Thyroid gland (tissue), 4 donors: ENCODE measurements at regions not wholly inside any gene's neighbourhood (a gene's known extent, or its start where the extent isn't known, plus 50 kb on each side); places are given as distances from the start of the nearest gene placed in this dataset.

Source experiments
- DNase-seq, 2 donors: peaks; one replicate each; pipeline ENCODE4 v3.0.0-alpha.2; 2019
- H3K27ac ChIP-seq, 3 donors: fragments of 200-600 bp; sonication (generic); 1 replicate in 2 of 3; 2 replicates in 1 of 3; pipeline ENCODE4 v1.5.1; 2016 to 2019; ENCODE audit warnings: mild to moderate bottlenecking in 1 of 3, moderate library complexity in 1 of 3
- H3K27me3 ChIP-seq: fragments of 200-600 bp; sonication (generic); one replicate; pipeline ENCODE4 v1.5.1; 2019
- H3K36me3 ChIP-seq, 2 donors: fragments of 200-600 bp; sonication (generic); one replicate each; pipeline ENCODE4 v1.5.1; 2016 to 2019
- H3K4me1 ChIP-seq, 2 donors: fragments of 200-600 bp; sonication (generic); one replicate each; pipeline ENCODE4 v1.5.1; 2017 to 2019
- H3K4me3 ChIP-seq, 3 donors: fragments of 200-600 bp; sonication (generic); replicated peaks in 1 of 3; 1 replicate in 2 of 3; 2 replicates in 1 of 3; pipeline ENCODE4 v1.5.1; 2016; ENCODE audit warnings: mild to moderate bottlenecking in 1 of 3
- H3K9me3 ChIP-seq: fragments of 200-600 bp; sonication (generic); one replicate; pipeline ENCODE4 v1.5.1; 2017
- POLR2A ChIP-seq, 2 donors: fragments of 450-650 bp; IDR thresholded peaks; one replicate each; pipeline ENCODE4 v1.6.1; 2017; ENCODE audit warnings: antibody characterized with exemption in 2 of 2, mild to moderate bottlenecking in 2 of 2, moderate library complexity in 1 of 2
- WGBS, 2 donors: methylation state at CpG; one replicate each; pipeline ENCODE4 v1.1.5; 2017; 5-methylcytosine and 5-hydroxymethylcytosine counted together
- intact Hi-C: fragments of 100-400 bp; cut with DNase I; formaldehyde crosslinking; loops from one replicate; pipeline ENCODE4 v1.15.1; 2023
- TF ChIP-seq, protein P1 (sequence below), 6 experiments: fragments of 200-600 bp in 3 of 6; fragments of 450-650 bp in 3 of 6; sonication (generic) in 3 of 6; IDR thresholded peaks; one replicate each; pipeline ENCODE4 v1.5.1; 2016 to 2019; ENCODE audit warnings: antibody characterized with exemption in 6 of 6, mild to moderate bottlenecking in 2 of 6, inconsistent platforms in 1 of 6, moderate library complexity in 1 of 6

DNA sequence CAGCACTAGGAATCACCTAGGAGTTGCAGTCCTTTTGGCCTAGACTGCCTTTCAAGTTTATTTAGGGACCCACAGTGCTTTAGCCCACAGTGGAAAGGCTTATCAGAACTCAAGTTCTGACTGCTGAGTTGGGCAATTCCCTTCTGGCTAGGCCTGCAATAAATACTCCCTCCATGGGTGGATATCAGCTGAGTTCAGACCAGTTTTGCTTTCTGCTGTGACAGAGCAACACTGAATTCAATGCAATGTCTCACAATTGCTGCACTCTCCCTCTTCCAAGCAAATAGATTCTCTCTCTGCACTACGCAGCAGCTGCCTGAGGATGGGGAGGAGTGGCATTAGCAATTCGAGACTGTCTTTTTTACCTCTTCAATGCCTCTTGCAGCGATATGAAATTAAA is 1153.3 kb downstream of the SORCS1 start:
- 53 to 62% methylated on average over 3 of the region's 3 CpGs for WGBS, 2 donors
- Histone ChIP-seq H3K4me3 (no peak overlapping the region), H3K27me3 (no peaks in the 10 kb centered on the region), H3K27ac (no peak overlapping the region), H3K36me3 (no peaks in the 10 kb centered on the region), H3K4me1 (no peaks in the 10 kb centered on the region), H3K9me3 (no peaks in the 10 kb centered on the region)
- DNase-seq: no peak
- intact Hi-C loops: no loop called here
- TF ChIP-seq POLR2A (IDR thresholded peaks at IDR 0.05): no peak
- TF ChIP-seq, protein P1, sequence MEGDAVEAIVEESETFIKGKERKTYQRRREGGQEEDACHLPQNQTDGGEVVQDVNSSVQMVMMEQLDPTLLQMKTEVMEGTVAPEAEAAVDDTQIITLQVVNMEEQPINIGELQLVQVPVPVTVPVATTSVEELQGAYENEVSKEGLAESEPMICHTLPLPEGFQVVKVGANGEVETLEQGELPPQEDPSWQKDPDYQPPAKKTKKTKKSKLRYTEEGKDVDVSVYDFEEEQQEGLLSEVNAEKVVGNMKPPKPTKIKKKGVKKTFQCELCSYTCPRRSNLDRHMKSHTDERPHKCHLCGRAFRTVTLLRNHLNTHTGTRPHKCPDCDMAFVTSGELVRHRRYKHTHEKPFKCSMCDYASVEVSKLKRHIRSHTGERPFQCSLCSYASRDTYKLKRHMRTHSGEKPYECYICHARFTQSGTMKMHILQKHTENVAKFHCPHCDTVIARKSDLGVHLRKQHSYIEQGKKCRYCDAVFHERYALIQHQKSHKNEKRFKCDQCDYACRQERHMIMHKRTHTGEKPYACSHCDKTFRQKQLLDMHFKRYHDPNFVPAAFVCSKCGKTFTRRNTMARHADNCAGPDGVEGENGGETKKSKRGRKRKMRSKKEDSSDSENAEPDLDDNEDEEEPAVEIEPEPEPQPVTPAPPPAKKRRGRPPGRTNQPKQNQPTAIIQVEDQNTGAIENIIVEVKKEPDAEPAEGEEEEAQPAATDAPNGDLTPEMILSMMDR (IDR thresholded peaks at IDR 0.05): no peak

DNA sequence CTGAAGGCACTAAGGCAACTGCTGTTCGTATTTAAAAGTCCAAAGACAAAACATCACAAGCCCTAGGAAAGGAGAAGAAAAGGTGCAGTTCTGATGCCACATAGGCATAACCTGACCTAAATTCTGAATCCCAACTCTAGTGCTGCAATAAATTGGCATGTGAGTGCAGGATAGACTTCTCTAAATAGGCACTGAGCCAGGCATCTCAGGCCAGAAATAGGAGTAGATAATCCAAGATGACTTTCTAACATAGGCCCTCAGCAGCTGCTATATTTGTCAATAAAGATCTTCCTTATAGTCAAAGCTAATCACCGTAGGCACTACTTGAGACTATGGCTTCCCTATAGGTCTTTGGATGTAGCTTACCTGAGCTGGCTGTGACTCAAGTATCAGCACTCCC is 1163.8 kb downstream of the SORCS1 start:
- no peak for DNase-seq
- TF ChIP-seq, protein P1 (IDR thresholded peaks at IDR 0.05): no peak
- TF ChIP-seq POLR2A (IDR thresholded peaks at IDR 0.05): no peak
- 87 to 95% methylated on average over 2 of the region's 2 CpGs for WGBS, 2 donors
- Histone ChIP-seq H3K27me3 (no peaks in the 10 kb centered on the region), H3K4me3 (no peak overlapping the region), H3K4me1 (no peaks in the 10 kb centered on the region), H3K9me3 (no peaks in the 10 kb centered on the region), H3K27ac (no peak overlapping the region), H3K36me3 (no peaks in the 10 kb centered on the region)
- intact Hi-C loops: no loop called here

DNA sequence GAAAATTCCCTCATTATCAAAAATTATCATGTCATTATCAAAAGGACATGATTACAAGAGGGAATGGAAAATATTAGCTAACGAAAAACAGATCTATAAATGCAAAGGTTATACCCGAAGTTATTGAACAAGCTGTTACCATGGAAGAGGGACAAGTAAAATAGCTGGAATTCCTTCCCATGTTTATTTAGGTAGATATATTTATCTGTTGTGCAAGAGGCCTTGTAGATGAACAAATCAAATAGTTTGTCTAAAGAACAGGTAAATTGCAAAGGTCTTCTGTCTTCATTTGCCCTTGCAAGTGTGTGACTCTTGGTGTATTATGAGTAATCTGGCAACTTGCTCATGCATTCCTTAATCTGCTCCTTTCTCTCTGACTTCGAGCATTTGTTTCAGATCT is 1170.9 kb downstream of the SORCS1 start:
- Histone ChIP-seq H3K27ac (no peak overlapping the region), H3K27me3 (no peaks in the 10 kb centered on the region), H3K4me3 (no peak overlapping the region), H3K36me3 (no peaks in the 10 kb centered on the region), H3K9me3 (no peaks in the 10 kb centered on the region), H3K4me1 (no peaks in the 10 kb centered on the region)
- no peak for DNase-seq
- WGBS, 2 donors: 83% methylated on average over 3 of the region's 3 CpGs
- intact Hi-C loops: no loop called here
- TF ChIP-seq POLR2A (IDR thresholded peaks at IDR 0.05): no peak
- TF ChIP-seq, protein P1 (IDR thresholded peaks at IDR 0.05): no peak

DNA sequence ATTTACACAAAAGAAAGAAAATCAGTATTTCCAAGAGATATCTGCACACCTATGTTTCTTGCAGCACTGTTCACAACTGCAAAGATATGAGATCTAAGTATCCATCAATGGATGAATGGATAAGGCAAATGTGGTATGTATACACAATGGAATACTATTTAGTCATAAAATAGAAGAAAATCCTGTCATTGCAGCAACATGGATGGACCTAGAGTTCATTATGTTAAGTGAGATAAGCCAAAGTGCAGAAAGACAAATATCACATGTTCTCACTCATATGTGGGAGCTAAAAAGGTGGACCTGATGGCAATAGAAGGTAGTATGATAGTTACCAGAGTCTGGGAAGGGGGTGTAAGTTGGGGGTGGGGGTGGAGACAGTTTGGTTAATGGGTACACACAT is 1171.6 kb downstream of the SORCS1 start:
- no peak overlapping the region for H3K4me3 ChIP-seq
- no peaks in the 10 kb centered on the region for H3K27me3 ChIP-seq
- no peaks in the 10 kb centered on the region for H3K36me3 ChIP-seq
- TF ChIP-seq, protein P1 (IDR thresholded peaks at IDR 0.05): no peak
- no peak for TF ChIP-seq POLR2A (IDR thresholded peaks at IDR 0.05)
- no peaks in the 10 kb centered on the region for H3K4me1 ChIP-seq
- no peak overlapping the region for H3K27ac ChIP-seq
- no peak for DNase-seq
- H3K9me3 ChIP-seq: no peaks in the 10 kb centered on the region
- intact Hi-C loops: no loop called here

DNA sequence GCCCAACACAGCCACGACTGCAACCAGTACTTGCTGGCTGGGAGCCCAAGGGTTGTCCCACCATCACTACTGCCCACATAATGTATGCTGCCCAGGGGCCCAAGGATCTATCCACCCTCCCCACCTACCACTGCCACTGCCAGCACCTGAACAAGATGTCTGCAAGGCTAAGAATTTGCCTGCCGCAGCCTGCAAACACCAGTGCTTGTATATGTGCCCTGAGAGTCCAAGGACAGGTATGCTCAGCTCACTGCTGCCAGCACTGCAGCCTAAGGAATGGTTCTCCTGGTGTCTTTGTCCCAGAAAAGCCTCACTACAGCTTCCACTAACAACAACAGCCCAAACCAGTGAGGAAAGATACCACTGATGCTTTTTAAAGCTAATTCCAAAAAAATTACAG is 1174.0 kb downstream of the SORCS1 start:
- Histone ChIP-seq H3K4me1 (no peaks in the 10 kb centered on the region), H3K27me3 (no peaks in the 10 kb centered on the region), H3K36me3 (no peaks in the 10 kb centered on the region), H3K9me3 (no peaks in the 10 kb centered on the region), H3K27ac (no peak overlapping the region), H3K4me3 (no peak overlapping the region)
- no peak for DNase-seq
- 80 to 100% methylated on average over 1 to 2 of the region's 2 CpGs for WGBS, 2 donors
- intact Hi-C loops: no loop called here
- TF ChIP-seq, protein P1 (IDR thresholded peaks at IDR 0.05): no peak
- no peak for TF ChIP-seq POLR2A (IDR thresholded peaks at IDR 0.05)
